GM18502 (cell line): ENCODE measurements at regions not wholly inside any gene's neighbourhood (a gene's known extent, or its start where the extent isn't known, plus 50 kb on each side); places are given as distances from the start of the nearest gene placed in this dataset.
"Not testable (repeated sequence)": the region's sequence is repeated elsewhere in the genome, so short reads cannot be mapped to it uniquely, and the experiment has no call there.

Source experiments
- ATAC-seq: cut with Tn5 transposase; IDR thresholded peaks from one replicate; pipeline ENCODE4 v1.9.1; 2021; ENCODE audit warnings: mild to moderate bottlenecking; ENCODE audit not compliant: unreplicated experiment, poor library complexity

DNA sequence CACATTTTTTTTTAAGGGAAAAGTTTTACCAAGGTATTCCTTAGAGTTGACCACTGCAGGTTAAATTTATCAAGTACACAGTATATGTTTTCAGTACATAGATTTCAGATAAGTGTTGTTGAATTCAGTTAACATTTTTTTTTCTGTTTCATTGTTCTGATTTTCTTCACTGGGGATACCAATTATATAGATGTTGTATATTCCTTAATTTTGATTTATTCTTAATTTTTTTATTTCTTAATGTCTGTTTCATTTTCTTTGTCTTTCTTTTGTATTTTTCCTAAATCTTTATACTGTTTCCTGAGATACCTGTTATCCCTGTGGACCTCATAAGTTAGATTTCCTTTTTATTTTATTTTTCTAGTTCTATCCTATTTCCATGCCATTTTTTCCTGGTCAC lies 234.8 kb downstream of the TTC6 start:
- ATAC-seq, result no peak

- no peak for ATAC-seq
Observed at GRCh38 chr14:37834275-37834674, 238.8 kb downstream of the TTC6 start.

- not testable (repeated sequence) for ATAC-seq
Observed at GRCh38 chr14:37838778-37839177, 243.3 kb downstream of the TTC6 start.

GRCh38 chr14:37841039-37841438 lies 245.6 kb downstream of the TTC6 start:
- not testable (repeated sequence) for ATAC-seq

DNA sequence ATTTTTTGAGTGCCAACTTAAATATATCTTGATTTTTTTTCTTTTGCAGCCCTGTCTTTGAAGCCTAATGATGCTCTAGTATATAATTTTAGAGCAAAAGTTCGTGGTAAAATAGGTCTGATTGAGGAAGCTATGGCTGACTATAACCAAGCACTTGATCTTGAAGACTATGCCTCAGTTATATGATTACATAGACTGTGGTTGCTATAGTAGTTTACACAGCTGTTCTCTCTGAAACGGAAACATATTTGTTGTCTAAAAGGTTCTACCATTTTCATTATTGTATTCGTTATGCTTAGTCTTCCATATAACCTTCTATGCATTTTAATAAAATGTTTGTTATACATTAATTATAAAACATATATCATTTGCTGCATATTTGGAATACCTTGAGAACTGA lies 246.7 kb downstream of the TTC6 start:
- no peak for ATAC-seq

GRCh38 chr14:37843954-37844607 lies 248.7 kb downstream of the TTC6 start:
- no peak for ATAC-seq

GRCh38 chr14:37844614-37845013 lies 249.2 kb downstream of the TTC6 start:
- ATAC-seq, result no peak

- no peak for ATAC-seq
Observed at GRCh38 chr14:37848985-37849621, 253.7 kb downstream of the TTC6 start.

DNA sequence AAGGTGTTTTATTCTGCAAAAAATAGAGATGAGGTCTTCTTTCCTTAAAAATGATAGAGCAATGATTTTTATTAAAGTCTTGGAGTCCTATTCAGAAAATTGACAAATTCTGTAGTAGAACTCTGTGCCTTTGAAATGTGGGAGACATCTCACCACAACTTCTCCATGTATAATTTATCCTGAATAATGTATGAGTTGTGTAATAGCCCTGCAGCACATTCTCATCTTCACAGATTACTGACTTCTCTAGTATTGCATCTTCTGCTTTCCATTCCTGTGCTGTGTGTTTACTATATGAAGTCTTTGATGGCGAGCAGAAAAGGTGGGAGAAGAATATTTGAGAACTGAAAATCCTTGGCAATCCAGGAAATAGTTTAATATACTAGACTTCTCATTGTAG lies 255.6 kb downstream of the TTC6 start:
- no peak for ATAC-seq

GRCh38 chr14:37855871-37856270 lies 260.4 kb downstream of the TTC6 start:
- no peak for ATAC-seq

GRCh38 chr14:37857774-37858266 lies 262.4 kb downstream of the TTC6 start:
- ATAC-seq, result no peak

DNA sequence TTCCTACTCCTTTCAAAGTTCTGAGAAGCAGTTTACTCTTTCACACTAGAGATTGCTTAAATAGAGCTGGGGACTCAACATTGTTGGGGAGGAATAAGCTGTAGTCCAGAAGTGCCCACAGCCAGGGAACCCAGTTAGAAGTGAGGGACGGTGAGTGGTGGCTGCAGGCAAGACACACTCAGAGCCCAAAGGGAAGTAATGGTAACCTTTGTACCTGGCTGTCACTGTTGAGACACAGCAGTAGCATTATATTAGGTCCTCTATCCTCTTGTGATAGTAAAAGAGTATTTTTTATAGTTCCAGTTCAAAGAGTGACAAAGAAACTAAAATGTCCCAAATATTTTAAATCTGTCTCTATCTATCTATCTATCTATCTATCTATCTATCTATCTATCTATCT lies 263.3 kb downstream of the TTC6 start:
- no peak for ATAC-seq

GRCh38 chr14:37859177-37859576 lies 263.7 kb downstream of the TTC6 start:
- no peak for ATAC-seq

GRCh38 chr14:37862263-37862662 lies 266.8 kb downstream of the TTC6 start:
- ATAC-seq, result no peak

DNA sequence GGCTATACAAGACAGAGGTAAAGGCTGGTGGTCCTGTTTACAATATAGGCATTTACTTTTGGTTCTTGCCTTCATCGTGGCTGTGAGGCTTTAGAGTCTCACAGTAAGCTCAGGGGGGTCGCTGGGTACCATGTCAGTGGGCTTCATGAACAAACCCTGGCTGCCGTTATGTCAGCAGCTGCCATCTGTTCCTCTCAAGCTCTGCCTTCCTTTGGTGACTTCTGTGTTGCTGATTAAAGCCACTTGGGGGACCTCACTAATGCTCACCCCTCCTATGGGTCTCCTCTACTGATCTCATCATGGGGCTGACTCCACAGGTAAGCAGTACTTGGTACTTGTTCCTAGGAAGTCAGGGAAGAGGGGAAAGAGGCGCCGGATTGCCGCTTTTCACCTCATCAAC lies 268.7 kb downstream of the TTC6 start:
- no peak for ATAC-seq

GRCh38 chr14:37864861-37865718 lies 269.7 kb downstream of the TTC6 start:
- no peak for ATAC-seq

GRCh38 chr14:37865719-37866549 lies 270.5 kb downstream of the TTC6 start:
- ATAC-seq, result no peak

- no peak for ATAC-seq
Observed at GRCh38 chr14:37869633-37870032, 274.2 kb downstream of the TTC6 start.

GRCh38 chr14:37870170-37870569 lies 274.7 kb downstream of the TTC6 start:
- no peak for ATAC-seq

GRCh38 chr14:37870632-37871346 lies 275.4 kb downstream of the TTC6 start:
- no peak for ATAC-seq
